ENCODE measurements at regions not wholly inside any gene's neighbourhood (a gene's known extent, or its start where the extent isn't known, plus 50 kb on each side); places are given as distances from the start of the nearest gene placed in this dataset.

DNA sequence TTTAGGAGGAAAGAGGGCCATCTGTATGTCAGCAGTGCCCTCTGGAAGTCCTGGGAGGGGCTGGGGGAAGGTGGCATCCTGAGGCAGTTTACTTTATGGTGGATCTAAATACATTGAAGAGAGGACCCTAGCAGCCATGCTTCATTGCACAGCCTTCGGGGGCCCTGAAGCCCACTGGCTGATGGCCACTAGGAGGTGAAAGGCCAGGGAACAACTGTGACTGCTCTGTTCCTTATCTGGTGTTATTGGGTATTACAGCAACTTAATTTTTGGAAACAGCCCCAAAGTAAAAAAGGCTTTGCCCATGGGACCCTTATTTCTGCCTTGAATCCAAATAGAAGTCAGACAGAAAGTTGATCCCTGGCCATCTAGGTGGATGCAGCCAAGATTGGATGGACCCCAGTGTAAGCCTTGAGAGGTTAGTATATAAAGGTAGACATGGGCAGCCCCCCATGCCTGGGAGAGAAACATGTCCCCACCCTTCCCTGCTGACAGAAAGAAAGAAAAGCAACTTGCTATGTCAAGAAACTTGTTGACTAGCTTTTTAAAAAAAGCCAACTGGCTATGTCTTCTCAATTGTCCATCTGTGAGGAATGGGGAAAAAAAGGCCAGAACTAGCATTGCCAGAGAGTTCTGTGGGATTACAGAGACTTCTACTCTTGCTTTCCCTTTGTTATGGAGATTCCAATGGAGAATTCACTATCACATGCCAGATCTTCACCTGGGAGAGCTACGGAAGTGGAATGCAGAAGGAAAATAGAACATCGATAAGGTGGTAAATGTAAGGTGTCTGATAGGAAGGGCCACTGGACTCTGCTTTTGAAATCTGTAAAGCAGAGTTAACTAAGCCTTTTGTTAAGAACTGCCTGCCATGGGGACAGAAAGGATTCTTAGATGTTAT lies 58.6 kb upstream of the OSR1 start:
- Histone ChIP-seq H3K9ac (ENCODE audit: low read length) (no peak overlapping the region), H3K27me3 (ENCODE audit: control insufficient read depth, insufficient read depth, low read length) (no peaks in the 10 kb centered on the region), H3K27ac (ENCODE audit: low read depth, low read length) (no peak overlapping the region), H3K4me3 (ENCODE audit: low read depth, low read length) (no peak overlapping the region), H3K36me3 (ENCODE audit: control insufficient read depth, insufficient read depth, low read length) (no peaks in the 10 kb centered on the region), H3K4me1 (ENCODE audit: control insufficient read depth, insufficient read depth, low read length) (peaks cover 8% of the 10 kb centered on the region; the same call in 1 of the 2 replicates), H3K9me3 (ENCODE audit: control insufficient read depth, insufficient read depth, low read depth, low read length) (no peaks in the 10 kb centered on the region)

DNA sequence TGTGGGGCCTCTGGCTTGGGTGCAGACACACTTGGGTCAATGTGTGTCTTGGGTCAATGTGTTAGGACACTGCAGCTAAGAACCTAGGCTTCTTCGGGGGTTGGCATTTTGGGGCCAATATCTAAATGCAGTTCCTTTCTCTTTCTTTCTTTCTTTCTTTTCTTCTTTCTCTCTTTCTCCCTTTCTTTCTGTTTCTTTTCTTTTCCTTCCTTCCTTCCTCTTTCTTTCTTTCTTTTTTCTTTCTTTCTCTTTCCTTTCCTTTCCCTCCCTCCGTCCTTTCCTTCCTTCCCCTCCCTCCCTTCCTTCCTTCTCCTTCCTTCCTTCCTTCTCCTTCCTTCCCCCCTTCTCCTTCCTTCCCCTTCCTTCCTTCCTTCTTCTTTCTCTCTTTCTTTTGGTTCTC lies 57.7 kb upstream of the OSR1 start:
- no peaks in the 10 kb centered on the region for H3K36me3 ChIP-seq (ENCODE audit: control insufficient read depth, insufficient read depth, low read length)
- peaks cover 8% of the 10 kb centered on the region; the same call in 1 of the 2 replicates for H3K4me1 ChIP-seq (ENCODE audit: control insufficient read depth, insufficient read depth, low read length)
- no peaks in the 10 kb centered on the region for H3K27me3 ChIP-seq (ENCODE audit: control insufficient read depth, insufficient read depth, low read length)
- H3K9me3 ChIP-seq (ENCODE audit: control insufficient read depth, insufficient read depth, low read depth, low read length) = no peaks in the 10 kb centered on the region
- no peak overlapping the region for H3K27ac ChIP-seq (ENCODE audit: low read depth, low read length)
- no peak overlapping the region for H3K9ac ChIP-seq (ENCODE audit: low read length)
- no peak overlapping the region for H3K4me3 ChIP-seq (ENCODE audit: low read depth, low read length)

DNA sequence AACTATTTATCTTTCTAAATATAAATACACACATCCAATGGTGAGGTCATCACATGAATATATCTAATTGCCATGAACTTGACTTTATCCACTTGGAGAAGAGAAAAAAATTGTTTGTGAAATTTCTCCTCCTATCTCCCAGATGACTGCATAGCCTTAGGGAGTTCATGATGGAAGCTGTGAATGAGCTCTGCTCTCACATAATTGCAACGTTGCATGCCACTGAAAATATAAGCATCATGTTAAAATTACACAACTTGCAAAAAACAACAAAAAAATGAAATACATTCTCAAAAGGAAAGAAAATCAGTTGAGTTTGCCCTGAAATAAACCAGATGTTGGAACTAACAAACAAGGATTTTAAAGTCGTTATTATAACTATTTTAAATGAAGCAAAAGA lies 50.6 kb upstream of the OSR1 start:
- H3K4me3 ChIP-seq (ENCODE audit: low read depth, low read length) = no peak overlapping the region
- no peak overlapping the region for H3K9ac ChIP-seq (ENCODE audit: low read length)
- H3K4me1 ChIP-seq (ENCODE audit: control insufficient read depth, insufficient read depth, low read length) = no peaks in the 10 kb centered on the region
- H3K36me3 ChIP-seq (ENCODE audit: control insufficient read depth, insufficient read depth, low read length) = no peaks in the 10 kb centered on the region
- no peak overlapping the region for H3K27ac ChIP-seq (ENCODE audit: low read depth, low read length)
- no peaks in the 10 kb centered on the region for H3K27me3 ChIP-seq (ENCODE audit: control insufficient read depth, insufficient read depth, low read length)
- no peaks in the 10 kb centered on the region for H3K9me3 ChIP-seq (ENCODE audit: control insufficient read depth, insufficient read depth, low read depth, low read length)

DNA sequence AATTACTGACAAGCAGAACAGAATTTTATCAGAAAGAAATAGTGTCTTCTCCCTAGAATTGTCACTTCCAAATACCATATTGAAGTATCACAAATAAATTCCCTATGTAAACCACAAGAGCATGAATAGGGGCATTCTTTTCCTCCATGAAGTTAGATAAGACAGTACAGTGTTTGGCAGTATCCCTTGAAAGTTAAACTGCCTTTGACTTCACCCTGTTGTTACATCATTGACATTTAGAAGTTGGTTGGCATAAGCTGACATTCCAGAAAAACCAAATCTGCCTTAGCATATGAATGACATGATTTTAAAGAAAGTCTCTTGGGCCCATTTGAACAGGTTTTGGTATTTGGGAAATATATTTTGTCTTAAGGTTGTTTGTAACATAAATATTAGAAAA lies 50.2 kb upstream of the OSR1 start:
- Histone ChIP-seq H3K9ac (ENCODE audit: low read length) (no peak overlapping the region), H3K27me3 (ENCODE audit: control insufficient read depth, insufficient read depth, low read length) (no peaks in the 10 kb centered on the region), H3K9me3 (ENCODE audit: control insufficient read depth, insufficient read depth, low read depth, low read length) (no peaks in the 10 kb centered on the region), H3K4me1 (ENCODE audit: control insufficient read depth, insufficient read depth, low read length) (no peaks in the 10 kb centered on the region), H3K27ac (ENCODE audit: low read depth, low read length) (no peak overlapping the region), H3K4me3 (ENCODE audit: low read depth, low read length) (no peak overlapping the region), H3K36me3 (ENCODE audit: control insufficient read depth, insufficient read depth, low read length) (no peaks in the 10 kb centered on the region)

Data from HUES6 (cell line).